Stimulated activated CD8-positive, alpha-beta memory T cell treated with anti-CD3 and anti-CD28 coated beads, Interleukin-15, amount 100 ng/mL, for 48 hours (primary cell): ENCODE measurements at regions not wholly inside any gene's neighbourhood (a gene's known extent, or its start where the extent isn't known, plus 50 kb on each side); places are given as distances from the start of the nearest gene placed in this dataset.

Source experiments
- DNase-seq, 2 donors: peaks; one replicate each; pipeline ENCODE4 v3.0.0-alpha.2; 2020; ENCODE audit warnings: low read depth in 2 of 2

- DNase-seq = no peak
Measured at GRCh38 chr9:97747201-97747965, 50.2 kb upstream of the XPA start.

- DNase-seq = no peak
Measured at GRCh38 chr9:97748525-97748924, 51.4 kb upstream of the XPA start.

GRCh38 chr9:97749928-97750327, 52.8 kb upstream of the XPA start:
- DNase-seq = no peak

- no peak for DNase-seq
Measured at GRCh38 chr9:97751531-97751930, 54.4 kb upstream of the XPA start.

- no peak for DNase-seq
Measured at GRCh38 chr9:97752274-97752673, 55.1 kb upstream of the XPA start.

- no peak for DNase-seq
Measured at GRCh38 chr9:97753364-97753763, 56.2 kb upstream of the XPA start.

GRCh38 chr9:97753975-97754374, 56.8 kb upstream of the XPA start:
- no peak for DNase-seq

GRCh38 chr9:97755618-97756267, 58.6 kb upstream of the XPA start:
- DNase-seq = no peak

GRCh38 chr9:97756991-97757390, 59.9 kb upstream of the XPA start:
- no peak for DNase-seq

GRCh38 chr9:97758334-97758916, 61.3 kb upstream of the XPA start:
- DNase-seq = no peak

GRCh38 chr9:97759581-97760288, 62.6 kb upstream of the XPA start:
- DNase-seq = no peak

- DNase-seq = no peak
Measured at GRCh38 chr9:97761056-97761598, 64.0 kb upstream of the XPA start.

- no peak for DNase-seq
Measured at GRCh38 chr9:97761879-97762278, 64.7 kb upstream of the XPA start.

GRCh38 chr9:97763874-97764273, 66.7 kb upstream of the XPA start:
- DNase-seq = no peak

GRCh38 chr9:97766092-97766491, 69.0 kb upstream of the XPA start:
- no peak for DNase-seq

GRCh38 chr9:97766610-97767009, 69.5 kb upstream of the XPA start:
- no peak for DNase-seq

- DNase-seq = no peak
Measured at GRCh38 chr9:97767891-97768290, 70.8 kb upstream of the XPA start.

- DNase-seq = no peak
Measured at GRCh38 chr9:97768746-97769145, 71.6 kb upstream of the XPA start.

- no peak for DNase-seq
Measured at GRCh38 chr9:97769208-97769607, 72.1 kb upstream of the XPA start.

- DNase-seq = no peak
Measured at GRCh38 chr9:97770808-97771372, 73.8 kb upstream of the XPA start.

- no peak for DNase-seq
Measured at GRCh38 chr9:97771641-97772040, 74.5 kb upstream of the XPA start.

- DNase-seq = no peak
Measured at GRCh38 chr9:97772145-97772544, 75.0 kb upstream of the XPA start.
